Esophagus muscularis mucosa (tissue), 4 donors: ENCODE measurements at regions not wholly inside any gene's neighbourhood (a gene's known extent, or its start where the extent isn't known, plus 50 kb on each side); places are given as distances from the start of the nearest gene placed in this dataset.

ENCODE experiments used
- DNase-seq: peaks from one replicate; pipeline ENCODE4 v3.0.0-alpha.2; 2017; ENCODE audit errors: extremely low spot score
- H3K27ac ChIP-seq, 4 donors: fragments of 200-600 bp; sonication (generic); replicated peaks in 1 of 4; 1 replicate in 3 of 4; 2 replicates in 1 of 4; pipeline ENCODE4 v1.5.1; 2016 to 2019; ENCODE audit warnings: mild to moderate bottlenecking in 1 of 4
- H3K27me3 ChIP-seq, 4 donors: fragments of 200-600 bp; sonication (generic); one replicate each; pipeline versions ENCODE4 v1.5.1 to v1.6.0; 2016 to 2019
- H3K36me3 ChIP-seq, 4 donors: fragments of 200-600 bp; sonication (generic); one replicate each; pipeline ENCODE4 v1.5.1; 2016 to 2019
- H3K4me1 ChIP-seq, 4 donors: fragments of 200-600 bp; sonication (generic); one replicate each; pipeline ENCODE4 v1.5.1; 2016 to 2019
- H3K4me3 ChIP-seq, 4 donors: fragments of 200-600 bp; sonication (generic); 1 replicate in 2 of 4; 2 replicates in 2 of 4; pipeline ENCODE4 v1.5.1; 2016 to 2019; ENCODE audit warnings: mild to moderate bottlenecking in 4 of 4, moderate library complexity in 1 of 4
- H3K9me3 ChIP-seq, 4 donors: fragments of 200-600 bp; sonication (generic); 1 replicate in 3 of 4; 2 replicates in 1 of 4; pipeline ENCODE4 v1.5.1; 2016 to 2019
- CTCF ChIP-seq, 3 experiments: fragments of 200-600 bp in 2 of 3; fragments of 450-650 bp in 1 of 3; sonication (generic) in 2 of 3; IDR thresholded peaks; one replicate each; pipeline ENCODE4 v1.5.1; 2017 to 2019; ENCODE audit warnings: antibody characterized with exemption in 3 of 3, mild to moderate bottlenecking in 2 of 3, moderate library complexity in 1 of 3
- EP300 ChIP-seq: sonication (generic); formaldehyde crosslinking; IDR thresholded peaks from one replicate; pipeline ENCODE4 v1.6.1; 2017; ENCODE audit warnings: antibody characterized with exemption
- POLR2A ChIP-seq: fragments of 450-650 bp; IDR thresholded peaks from one replicate; pipeline ENCODE4 v1.6.1; 2017; ENCODE audit warnings: antibody characterized with exemption, moderate library complexity, mild to moderate bottlenecking, low read depth
- POLR2AphosphoS5 ChIP-seq, 2 donors: sonication (generic); formaldehyde crosslinking; IDR thresholded peaks; one replicate each; pipeline ENCODE4 v1.6.1; 2017; ENCODE audit warnings: antibody characterized with exemption in 2 of 2
- WGBS: methylation state at CpG from one replicate; pipeline ENCODE4 v1.1.5; 2018; 5-methylcytosine and 5-hydroxymethylcytosine counted together
- intact Hi-C: fragments of 100-400 bp; cut with DNase I; formaldehyde crosslinking; loops from one replicate; pipeline ENCODE4 v1.15.1; 2023

GRCh38 chr4:134126955-134127354 lies 74.6 kb downstream of the PABPC4L start:
- TF ChIP-seq CTCF (IDR thresholded peaks at IDR 0.05) (no peak), POLR2AphosphoS5 (IDR thresholded peaks at IDR 0.05) (no peak), EP300 (no peak), POLR2A (no peak)
- H3K27me3 ChIP-seq: no peaks in the 10 kb centered on the region
- WGBS: 88% methylated on average over 5 of the region's 5 CpGs
- no peaks in the 10 kb centered on the region for H3K36me3 ChIP-seq
- H3K27ac ChIP-seq: no peak overlapping the region
- H3K9me3 ChIP-seq: peaks cover 0 to 8% (median 3%) of the 10 kb centered on the region in 4 donors
- no peaks in the 10 kb centered on the region for H3K4me1 ChIP-seq
- no peak for DNase-seq
- no peak overlapping the region for H3K4me3 ChIP-seq
- intact Hi-C loops: no loop called here

- 86% methylated on average over 1 of the region's 1 CpG for WGBS
- H3K9me3 ChIP-seq: peaks cover 0 to 8% (median 3%) of the 10 kb centered on the region in 4 donors
- no peak overlapping the region for H3K27ac ChIP-seq
- H3K27me3 ChIP-seq: no peaks in the 10 kb centered on the region
- H3K36me3 ChIP-seq: no peaks in the 10 kb centered on the region
- intact Hi-C loops: no loop called here
- no peaks in the 10 kb centered on the region for H3K4me1 ChIP-seq
- H3K4me3 ChIP-seq: no peak overlapping the region
- no peak for DNase-seq
- TF ChIP-seq POLR2A (no peak), EP300 (no peak), POLR2AphosphoS5 (IDR thresholded peaks at IDR 0.05) (no peak)
Observed at GRCh38 chr4:134126000-134126560, 75.5 kb downstream of the PABPC4L start.

- Histone ChIP-seq H3K4me3 (no peak overlapping the region), H3K36me3 (no peaks in the 10 kb centered on the region), H3K4me1 (no peaks in the 10 kb centered on the region), H3K27ac (no peak overlapping the region), H3K27me3 (no peaks in the 10 kb centered on the region), H3K9me3 (no peaks in the 10 kb centered on the region)
- WGBS: 81% methylated on average over 1 of the region's 1 CpG
- DNase-seq: no peak
- intact Hi-C loops: no loop called here
- TF ChIP-seq POLR2A (no peak), EP300 (no peak), POLR2AphosphoS5 (IDR thresholded peaks at IDR 0.05) (no peak), CTCF (IDR thresholded peaks at IDR 0.05) (no peak)
Observed at GRCh38 chr4:134122903-134123302, 78.7 kb downstream of the PABPC4L start.

- Histone ChIP-seq H3K27me3 (no peaks in the 10 kb centered on the region), H3K36me3 (no peaks in the 10 kb centered on the region), H3K9me3 (no peaks in the 10 kb centered on the region), H3K4me1 (no peaks in the 10 kb centered on the region), H3K27ac (no peak overlapping the region), H3K4me3 (no peak overlapping the region)
- intact Hi-C loops: no loop called here
- 74% methylated on average over 2 of the region's 2 CpGs for WGBS
- DNase-seq: no peak
- TF ChIP-seq EP300: no peak
- no peak for TF ChIP-seq CTCF (IDR thresholded peaks at IDR 0.05)
- TF ChIP-seq POLR2AphosphoS5 (IDR thresholded peaks at IDR 0.05): no peak
- TF ChIP-seq POLR2A: no peak
Observed at GRCh38 chr4:134117392-134118183, 84.0 kb downstream of the PABPC4L start.

- TF ChIP-seq EP300 (no peak), CTCF (IDR thresholded peaks at IDR 0.05) (no peak), POLR2A (no peak), POLR2AphosphoS5 (IDR thresholded peaks at IDR 0.05) (no peak)
- intact Hi-C loops: no loop called here
- WGBS: 79% methylated on average over 3 of the region's 3 CpGs
- no peaks in the 10 kb centered on the region for H3K36me3 ChIP-seq
- H3K27me3 ChIP-seq: no peaks in the 10 kb centered on the region
- H3K27ac ChIP-seq: no peak overlapping the region
- DNase-seq: no peak
- no peaks in the 10 kb centered on the region for H3K4me1 ChIP-seq
- H3K4me3 ChIP-seq: no peak overlapping the region
- no peaks in the 10 kb centered on the region for H3K9me3 ChIP-seq
Observed at GRCh38 chr4:134089885-134090284, 111.7 kb downstream of the PABPC4L start.
